Neural cell (in vitro differentiated cells): ENCODE measurements at regions not wholly inside any gene's neighbourhood (a gene's known extent, or its start where the extent isn't known, plus 50 kb on each side); places are given as distances from the start of the nearest gene placed in this dataset.

Experiments used
- H2AFZ ChIP-seq: fragments of 200-600, 300-800 bp; sonication (generic), shearing (Covaris generic); 2 replicates; pipeline ENCODE4 v1.6.0; 2014; ENCODE audit warnings: low read depth, mild to moderate bottlenecking, antibody characterized with exemption, low read length, moderate library complexity
- H3F3A ChIP-seq: fragments of 200-600 bp; shearing (Covaris generic); 2 replicates; pipeline ENCODE4 v1.6.1; 2016; ENCODE audit warnings: mild to moderate bottlenecking, moderate library complexity, mixed read lengths, antibody characterized with exemption, low read length; ENCODE audit not compliant: insufficient read depth, poor library complexity, severe bottlenecking
- H3K27ac ChIP-seq: fragments of 200-600, 300-800 bp; sonication (generic), shearing (Covaris generic); 2 replicates; pipeline ENCODE4 v1.5.1; 2014; ENCODE audit warnings: mild to moderate bottlenecking, low read length, moderate library complexity
- H3K27me3 ChIP-seq: fragments of 300-800, 200-600 bp; sonication (generic), shearing (Covaris generic); 2 replicates; pipeline ENCODE4 v1.6.0; 2014; ENCODE audit warnings: mild to moderate bottlenecking, low read depth, low read length, moderate library complexity; ENCODE audit not compliant: insufficient read depth
- H3K36me3 ChIP-seq: fragments of 300-800, 200-600 bp; sonication (generic), shearing (Covaris generic); 2 replicates; pipeline ENCODE4 v1.5.1; 2014; ENCODE audit warnings: mild to moderate bottlenecking, antibody characterized with exemption, low read length, moderate library complexity; ENCODE audit not compliant: insufficient read depth
- H3K4me2 ChIP-seq: fragments of 300-800, 200-600 bp; sonication (generic), shearing (Covaris generic); 2 replicates; pipeline ENCODE4 v1.6.0; 2014; ENCODE audit warnings: mild to moderate bottlenecking, low read length
- H3K4me3 ChIP-seq: fragments of 300-800, 200-600 bp; sonication (generic), shearing (Covaris generic); 2 replicates; pipeline ENCODE4 v1.5.1; 2014; ENCODE audit warnings: mild to moderate bottlenecking, low read length, moderate library complexity
- H3K79me2 ChIP-seq: fragments of 200-600 bp; shearing (Covaris generic); replicated peaks from 2 replicates; pipeline ENCODE4 v1.6.0; 2014; ENCODE audit warnings: mild to moderate bottlenecking, low read length, moderate library complexity; ENCODE audit not compliant: insufficient read depth
- H3K9ac ChIP-seq: fragments of 300-800, 200-600 bp; sonication (generic), shearing (Covaris generic); 2 replicates; pipeline ENCODE4 v1.6.1; 2016; ENCODE audit warnings: mild to moderate bottlenecking, low read length, mixed read lengths
- H3K9me2 ChIP-seq: fragments of 200-600 bp; shearing (Covaris generic); 2 replicates; pipeline ENCODE4 v1.6.1; 2016; ENCODE audit warnings: mild to moderate bottlenecking, low read length, mixed read lengths; ENCODE audit not compliant: insufficient read depth
- H3K9me3 ChIP-seq: fragments of 200-600, 300-800 bp; sonication (generic), shearing (Covaris generic); 2 replicates; pipeline ENCODE4 v1.6.1; 2016; ENCODE audit warnings: mild to moderate bottlenecking, mixed run types, low read length, moderate library complexity, mixed read lengths
- H4K20me1 ChIP-seq: fragments of 200-600 bp; shearing (Covaris generic); 2 replicates; pipeline ENCODE4 v1.6.1; 2016; ENCODE audit warnings: mild to moderate bottlenecking, mixed run types; ENCODE audit not compliant: insufficient read depth
- CTCF ChIP-seq: fragments of 450-650 bp; IDR thresholded peaks from 2 replicates; pipeline ENCODE4 v1.5.1; 2014; ENCODE audit warnings: antibody characterized with exemption, mild to moderate bottlenecking, moderate library complexity; ENCODE audit not compliant: poor library complexity, severe bottlenecking
- EP300 ChIP-seq: fragments of 450-650 bp; conservative IDR thresholded peaks from 2 replicates; pipeline ENCODE4 v1.6.1; 2014; ENCODE audit warnings: antibody characterized with exemption, mild to moderate bottlenecking, moderate library complexity; ENCODE audit not compliant: poor library complexity, severe bottlenecking
- EZH2 ChIP-seq: fragments of 200-600, 300-800 bp; shearing (Covaris generic), sonication (generic); IDR thresholded peaks from 2 replicates; pipeline ENCODE4 v1.6.1; 2014; ENCODE audit warnings: antibody characterized with exemption, low read length, borderline replicate concordance, mild to moderate bottlenecking; ENCODE audit not compliant: insufficient read depth, poor library complexity, severe bottlenecking
- MXI1 ChIP-seq: fragments of 450-650 bp; conservative IDR thresholded peaks from 2 replicates; pipeline ENCODE4 v1.6.1; 2014; ENCODE audit warnings: antibody characterized with exemption, mild to moderate bottlenecking; ENCODE audit not compliant: poor library complexity, severe bottlenecking
- POLR2AphosphoS5 ChIP-seq: IDR thresholded peaks from 2 replicates; pipeline ENCODE4 v1.6.1; 2012
- RAD21 ChIP-seq: fragments of 450-650 bp; conservative IDR thresholded peaks from 2 replicates; pipeline ENCODE4 v1.6.1; 2014; ENCODE audit warnings: antibody characterized with exemption, mild to moderate bottlenecking, moderate library complexity
- REST ChIP-seq: IDR thresholded peaks from 2 replicates; pipeline ENCODE4 v1.6.1; 2012; ENCODE audit warnings: borderline replicate concordance
- SMC3 ChIP-seq: fragments of 450-650 bp; conservative IDR thresholded peaks from 2 replicates; pipeline ENCODE4 v1.6.1; 2014; ENCODE audit warnings: antibody characterized with exemption, mild to moderate bottlenecking, moderate library complexity; ENCODE audit not compliant: poor library complexity
- TAF1 ChIP-seq: IDR thresholded peaks from 2 replicates; pipeline ENCODE4 v1.6.1; 2012; ENCODE audit warnings: low read depth

GRCh38 chr4:108465886-108466500, 154.4 kb upstream of the RPL34 start:
- no peaks in the 10 kb centered on the region for H3K36me3 ChIP-seq
- H3K9me3 ChIP-seq = no peaks in the 10 kb centered on the region
- no peaks in the 10 kb centered on the region for H3K9me2 ChIP-seq
- H3K4me3 ChIP-seq = no peak overlapping the region
- no peaks in the 10 kb centered on the region for H4K20me1 ChIP-seq
- H3K27me3 ChIP-seq = no peaks in the 10 kb centered on the region
- no peak overlapping the region for H2AFZ ChIP-seq
- no peaks in the 10 kb centered on the region for H3K79me2 ChIP-seq
- H3K4me2 ChIP-seq = no peak overlapping the region
- no peak overlapping the region for H3K9ac ChIP-seq
- H3F3A ChIP-seq = no peaks in the 10 kb centered on the region
- TF ChIP-seq RAD21 (no peak), TAF1 (no peak), POLR2AphosphoS5 (no peak), CTCF (no peak), EZH2 (no peak), MXI1 (no peak), EP300 (no peak), REST (no peak), SMC3 (no peak)
- no peak overlapping the region for H3K27ac ChIP-seq

- Histone ChIP-seq H3K9ac (no peak overlapping the region), H3K4me2 (no peak overlapping the region), H2AFZ (no peak overlapping the region), H3K36me3 (no peaks in the 10 kb centered on the region), H3K27ac (no peak overlapping the region), H4K20me1 (no peaks in the 10 kb centered on the region), H3K4me3 (no peak overlapping the region), H3K9me3 (no peaks in the 10 kb centered on the region), H3K79me2 (no peaks in the 10 kb centered on the region), H3F3A (no peaks in the 10 kb centered on the region), H3K9me2 (no peaks in the 10 kb centered on the region), H3K27me3 (no peaks in the 10 kb centered on the region)
- TF ChIP-seq EP300 = no peak
- TF ChIP-seq REST = no peak
- no peak for TF ChIP-seq SMC3
- no peak for TF ChIP-seq POLR2AphosphoS5
- TF ChIP-seq TAF1 = no peak
- TF ChIP-seq RAD21 = no peak
- TF ChIP-seq CTCF = no peak
- TF ChIP-seq MXI1 = no peak
- TF ChIP-seq EZH2 = no peak
These were observed 161.7 kb upstream of the RPL34 start for GRCh38 chr4:108458681-108459080.
